GM23338 (cell line): ENCODE measurements at regions not wholly inside any gene's neighbourhood (a gene's known extent, or its start where the extent isn't known, plus 50 kb on each side); places are given as distances from the start of the nearest gene placed in this dataset.

ENCODE experiments used
- ATAC-seq: fragments of 200-7000 bp; cut with Tn5 transposase; 3 replicates; pipeline ENCODE4 v1.9.1; 2020
- DNase-seq: peaks from one replicate; pipeline ENCODE4 v3.0.0-alpha.2; 2015; ENCODE audit warnings: low spot score
- H2AFZ ChIP-seq: fragments of 200-600 bp; sonication (generic); 2 replicates; pipeline ENCODE4 v1.8.0; 2016; ENCODE audit warnings: antibody characterized with exemption, mild to moderate bottlenecking, moderate library complexity
- H3F3A ChIP-seq: fragments of 200-600 bp; sonication (generic); replicated peaks from 2 replicates; pipeline ENCODE4 v1.8.0; 2017; ENCODE audit warnings: antibody characterized with exemption, mixed run types, low read depth
- H3K27ac ChIP-seq: fragments of 200-600 bp; sonication (generic); 2 replicates; pipeline ENCODE4 v1.6.1; 2016; ENCODE audit warnings: low read depth
- H3K27me3 ChIP-seq: fragments of 200-600 bp; sonication (generic); 2 replicates; pipeline ENCODE4 v1.8.0; 2016; ENCODE audit warnings: mild to moderate bottlenecking, mixed run types, moderate library complexity; ENCODE audit not compliant: insufficient read depth
- H3K36me3 ChIP-seq: fragments of 200-600 bp; sonication (generic); 2 replicates; pipeline ENCODE4 v1.8.0; 2016; ENCODE audit warnings: mild to moderate bottlenecking; ENCODE audit not compliant: insufficient read depth
- H3K4me1 ChIP-seq: fragments of 200-600 bp; sonication (generic); 2 replicates; pipeline ENCODE4 v1.8.0; 2016; ENCODE audit warnings: mild to moderate bottlenecking, moderate library complexity; ENCODE audit not compliant: insufficient read depth
- H3K4me2 ChIP-seq: fragments of 200-600 bp; sonication (generic); 2 replicates; pipeline ENCODE4 v1.7.1; 2017; ENCODE audit warnings: mixed run types
- H3K4me3 ChIP-seq: fragments of 200-600 bp; sonication (generic); 2 replicates; pipeline ENCODE4 v1.6.1; 2016; ENCODE audit warnings: mixed run types
- H3K79me2 ChIP-seq: fragments of 200-600 bp; sonication (generic); replicated peaks from 2 replicates; pipeline ENCODE4 v1.8.0; 2017; ENCODE audit warnings: mild to moderate bottlenecking; ENCODE audit not compliant: insufficient read depth
- H3K9me2 ChIP-seq: fragments of 200-600 bp; sonication (generic); 2 replicates; pipeline ENCODE4 v1.8.0; 2017; ENCODE audit not compliant: insufficient read depth
- H4K20me1 ChIP-seq: fragments of 200-600 bp; sonication (generic); replicated peaks from 2 replicates; pipeline ENCODE4 v1.8.0; 2017; ENCODE audit warnings: mild to moderate bottlenecking; ENCODE audit not compliant: insufficient read depth
- H3K27ac Mint-ChIP-seq: 2 replicates; pipeline ENCODE4 v1.8.0; 2020; ENCODE audit warnings: inconsistent platforms, mild to moderate bottlenecking, moderate library complexity, mixed read lengths
- H3K27me3 Mint-ChIP-seq: 3 replicates; pipeline ENCODE4 v1.8.0; 2022; ENCODE audit warnings: low read depth, mild to moderate bottlenecking, moderate library complexity, mixed read lengths, inconsistent platforms; ENCODE audit not compliant: insufficient read depth, poor library complexity
- H3K36me3 Mint-ChIP-seq: 3 replicates; pipeline ENCODE4 v1.8.0; 2021; ENCODE audit warnings: low read depth, mild to moderate bottlenecking, inconsistent platforms, moderate library complexity, mixed read lengths
- H3K4me1 Mint-ChIP-seq: 3 replicates; pipeline ENCODE4 v1.8.0; 2020; ENCODE audit warnings: mild to moderate bottlenecking, inconsistent platforms, mixed read lengths
- H3K4me3 Mint-ChIP-seq: 3 replicates; pipeline ENCODE4 v1.8.0; 2021; ENCODE audit warnings: moderate library complexity, mild to moderate bottlenecking, inconsistent platforms, mixed read lengths
- H3K9me3 Mint-ChIP-seq: 3 replicates; pipeline ENCODE4 v1.8.0; 2020; ENCODE audit warnings: moderate library complexity, mild to moderate bottlenecking, inconsistent platforms, mixed read lengths
- CREB1 ChIP-seq: fragments of 250-450 bp; sonication (Bioruptor Pico); IDR thresholded peaks from 2 replicates; pipeline ENCODE4 v1.5.0; 2020; ENCODE audit warnings: low read depth, mild to moderate bottlenecking, moderate library complexity
- CTCF ChIP-seq, 2 experiments: fragments of 200-600 bp in 1 of 2; sonication (generic) in 1 of 2; conservative IDR thresholded peaks; 2 replicates each; pipeline versions ENCODE4 v1.5.1 to v1.6.1; 2016 to 2017; ENCODE audit warnings: antibody characterized with exemption in 2 of 2, low read depth in 2 of 2, mild to moderate bottlenecking in 2 of 2, moderate library complexity in 1 of 2
- ETS1 ChIP-seq: IDR thresholded peaks from 2 replicates; pipeline ENCODE4 v1.6.1; 2016; ENCODE audit warnings: antibody characterized with exemption
- EZH2 ChIP-seq: fragments of 200-600 bp; sonication (generic); IDR thresholded peaks from one replicate; pipeline ENCODE4 v1.8.0; 2017; ENCODE audit warnings: antibody characterized with exemption, mild to moderate bottlenecking, low read depth; ENCODE audit not compliant: unreplicated experiment
- EZH2phosphoT487 ChIP-seq: fragments of 200-600 bp; sonication (generic); IDR thresholded peaks from one replicate; pipeline ENCODE4 v1.8.1; 2018; ENCODE audit warnings: antibody characterized with exemption; ENCODE audit not compliant: unreplicated experiment
- NANOG ChIP-seq: IDR thresholded peaks from 2 replicates; pipeline ENCODE4 v1.6.1; 2016; ENCODE audit warnings: antibody characterized with exemption, borderline replicate concordance
- POLR2AphosphoS5 ChIP-seq: IDR thresholded peaks from 2 replicates; pipeline ENCODE4 v1.6.1; 2016; ENCODE audit warnings: antibody characterized with exemption, low read depth
- REST ChIP-seq: IDR thresholded peaks from one replicate; pipeline ENCODE4 v1.6.1; 2018; ENCODE audit warnings: antibody characterized with exemption; ENCODE audit not compliant: unreplicated experiment
- ZNF114 ChIP-seq: fragments of 250-450 bp; sonication (Bioruptor Pico); IDR thresholded peaks from 2 replicates; pipeline ENCODE4 v1.5.0; 2020; ENCODE audit warnings: mild to moderate bottlenecking, moderate library complexity
- ZNF331 ChIP-seq: fragments of 250-450 bp; sonication (Bioruptor Pico); IDR thresholded peaks from 2 replicates; pipeline ENCODE4 v1.5.0; 2020; ENCODE audit warnings: low read depth, mild to moderate bottlenecking, moderate library complexity
- ZNF462 ChIP-seq: fragments of 250-450 bp; sonication (Bioruptor Pico); IDR thresholded peaks from 2 replicates; pipeline ENCODE4 v1.5.0; 2020; ENCODE audit warnings: mild to moderate bottlenecking, moderate library complexity

- Histone ChIP-seq H3K9me2 (peaks cover 9% of the 10 kb centered on the region), H3K27ac (no peak overlapping the region), H2AFZ (0 out of 2 replicates have a peak overlapping the region, but pooled peaks have one; percentile 49), H3F3A (no peaks in the 10 kb centered on the region), H3K79me2 (no peaks in the 10 kb centered on the region), H3K4me3 (no peak overlapping the region), H4K20me1 (no peaks in the 10 kb centered on the region), H3K27me3 (no peaks in the 10 kb centered on the region), H3K4me1 (peaks cover 23% of the 10 kb centered on the region), H3K36me3 (no peaks in the 10 kb centered on the region), H3K4me2 (peak overlapping the region; percentile 49; the same call in 1 of the 2 replicates)
- TF ChIP-seq REST (no peak), ZNF114 (no peak), CREB1 (CRISPR knock-in tag) (no peak), CTCF (conservative IDR thresholded peaks at IDR 0.05; ENCODE audit: low read depth in 2 of 2) (no peak), ETS1 (no peak), ZNF331 (CRISPR knock-in tag) (no peak), NANOG (no peak), EZH2 (no peak), POLR2AphosphoS5 (no peak), EZH2phosphoT487 (no peak), ZNF462 (no peak)
- peaks cover 17% of the 10 kb centered on the region for H3K27me3 Mint-ChIP-seq
- 0 out of 3 replicates have a peak, but pooled peaks cover 5% of the 10 kb centered on the region for H3K36me3 Mint-ChIP-seq
- H3K27ac Mint-ChIP-seq, result no peak overlapping the region
- DNase-seq (no peak), ATAC-seq (no peak)
- no peak overlapping the region for H3K4me3 Mint-ChIP-seq
- H3K9me3 Mint-ChIP-seq, result peaks cover 7% of the 10 kb centered on the region; the same call in 2 of the 3 replicates
- peaks cover 27% of the 10 kb centered on the region for H3K4me1 Mint-ChIP-seq
Measured at GRCh38 chr1:234913278-234913649, 215.4 kb downstream of the TOMM20 start.
